ENCODE measurements at regions not wholly inside any gene's neighbourhood (a gene's known extent, or its start where the extent isn't known, plus 50 kb on each side); places are given as distances from the start of the nearest gene placed in this dataset.

GRCh38 chr4:63670735-63671134, 738.5 kb downstream of the TECRL start:
- no peaks in the 10 kb centered on the region for H3K79me1 ChIP-seq (ENCODE audit: insufficient read depth, low read depth, low read length, poor library complexity, severe bottlenecking)
- WGBS (ENCODE audit: extremely low coverage, insufficient read length, low lambda C conversion rate), result no CpG with 5 or more reads among the region's 1 CpG
- no peak overlapping the region for H4K8ac ChIP-seq (replicated peaks; ENCODE audit: insufficient read length, low read depth, low read length)
- H3K23me2 ChIP-seq (ENCODE audit: insufficient read length, low read depth, low read length, poor library complexity, severe bottlenecking), result no peaks in the 10 kb centered on the region
- H2BK5ac ChIP-seq (ENCODE audit: insufficient read length, low read length), result no peak overlapping the region
- DNase-seq, result no peak
- no peak overlapping the region for H2BK20ac ChIP-seq (ENCODE audit: low read depth, low read length, poor library complexity, severe bottlenecking)
- H3K14ac ChIP-seq (ENCODE audit: insufficient read depth, low read length), result no peak overlapping the region
- H3K4me2 ChIP-seq (ENCODE audit: insufficient read depth, insufficient read length, low read length), result no peak overlapping the region
- Mint-ChIP-seq H3K4me1 (no peaks in the 10 kb centered on the region), H3K4me3 (no peak overlapping the region), H3K36me3 (ENCODE audit: insufficient read depth in 1 of 3, low read depth in 3 of 3) (peaks cover 0 to 2% (median 0%) of the 10 kb centered on the region in 3 experiments; a peak in 2 of 7 replicates), H3K27ac (no peak overlapping the region), H3K9me3 (peaks cover 0 to 2% of the 10 kb centered on the region in 2 experiments; a peak in 3 of 5 replicates), H3K27me3 (ENCODE audit: low read depth) (no peaks in the 10 kb centered on the region; the same call in 1 of the 2 replicates)
- H3K27ac ChIP-seq (ENCODE audit: insufficient read length, low read depth, low read length), result no peak overlapping the region
- TF ChIP-seq CTCF (conservative IDR thresholded peaks at IDR 0.05), result no peak
- no peak overlapping the region for H2BK12ac ChIP-seq (ENCODE audit: insufficient read length, low read depth, low read length)
- H2BK120ac ChIP-seq (ENCODE audit: low read depth, low read length, poor library complexity, severe bottlenecking), result no peak overlapping the region
- no peak overlapping the region for H2AK5ac ChIP-seq (ENCODE audit: insufficient read length, low read length)
- no peak overlapping the region for H3K9ac ChIP-seq (ENCODE audit: extremely low read depth, insufficient read length, low read length)
- no peak overlapping the region for H3K4ac ChIP-seq (ENCODE audit: low read depth, low read length)
- no peak overlapping the region for H3T11ph ChIP-seq (ENCODE audit: low read length)
- no peak overlapping the region for H3K56ac ChIP-seq (ENCODE audit: insufficient read length, low read depth, low read length)
- no peak overlapping the region for H2BK15ac ChIP-seq (ENCODE audit: low read depth, low read length)
- H4K20me1 ChIP-seq (ENCODE audit: control insufficient read depth, insufficient read depth, insufficient read length), result no peaks in the 10 kb centered on the region
- H2AFZ ChIP-seq (ENCODE audit: low read length), result no peak overlapping the region
- H3K23ac ChIP-seq (ENCODE audit: insufficient read length, low read depth, low read length), result no peak overlapping the region
- no peaks in the 10 kb centered on the region for H3K9me3 ChIP-seq (ENCODE audit: control insufficient read depth, low read depth, low read length)
- no peak overlapping the region for H4K91ac ChIP-seq (ENCODE audit: insufficient read length, low read depth, low read length)
- no peak overlapping the region for H4K5ac ChIP-seq (ENCODE audit: insufficient read length, low read depth, low read length)
- H3K27me3 ChIP-seq (ENCODE audit: insufficient read depth, low read length), result no peaks in the 10 kb centered on the region
- H3K4me1 ChIP-seq (ENCODE audit: insufficient read depth, low read length), result no peaks in the 10 kb centered on the region
- H3K79me2 ChIP-seq (ENCODE audit: insufficient read depth, low read length), result no peaks in the 10 kb centered on the region
- no peak overlapping the region for H3K18ac ChIP-seq (ENCODE audit: insufficient read length, low read depth, low read length)

Measured in H9 (cell line).